PC-3 (cell line): ENCODE measurements at regions not wholly inside any gene's neighbourhood (a gene's known extent, or its start where the extent isn't known, plus 50 kb on each side); places are given as distances from the start of the nearest gene placed in this dataset.

ENCODE experiments used
- ATAC-seq: fragments of 200-7000 bp; cut with Tn5 transposase; 2 replicates; pipeline ENCODE4 v1.9.1; 2020; ENCODE audit warnings: mild to moderate bottlenecking, moderate library complexity
- BruUV-seq: library from RNA; stranded (reverse); fragments of 400-500 nt; replicated peaks from 2 replicates; lab custom pipeline; 2021; lab: Mats Ljungman, UMichigan
- CTCF ChIA-PET: fragments of 300-600 bp; sonication (Branson Sonifier 250); formaldehyde crosslinking; loops from one replicate; lab custom pipeline; 2022; ENCODE audit warnings: antibody characterized with exemption; lab: Charles Lee
- POLR2A ChIA-PET: fragments of 300-600 bp; sonication (Branson Sonifier 250); formaldehyde crosslinking; loops from one replicate; lab custom pipeline; 2022; ENCODE audit warnings: antibody characterized with exemption; ENCODE audit not compliant: unreplicated experiment; lab: Charles Lee
- DNase-seq: peaks from one replicate; pipeline ENCODE4 v3.0.0-alpha.2; 2015
- H2AFZ ChIP-seq: fragments of 300-600 bp; sonication (generic); 2 replicates; pipeline ENCODE4 v1.6.0; 2016; ENCODE audit warnings: antibody characterized with exemption, low read length
- H3F3A ChIP-seq: fragments of 300-600 bp; sonication (generic); one replicate; pipeline ENCODE4 v1.6.0; 2017; ENCODE audit warnings: antibody characterized with exemption, low read length, control low read depth, mild to moderate bottlenecking; ENCODE audit not compliant: unreplicated experiment
- H3K27ac ChIP-seq: fragments of 300-600 bp; sonication (generic); 2 replicates; pipeline ENCODE4 v1.5.1; 2016; ENCODE audit warnings: mild to moderate bottlenecking, low read length
- H3K27me3 ChIP-seq: fragments of 300-600 bp; sonication (generic); 2 replicates; pipeline ENCODE4 v1.6.1; 2016; ENCODE audit warnings: low read length, mixed read lengths
- H3K36me3 ChIP-seq: fragments of 300-600 bp; sonication (generic); 2 replicates; pipeline ENCODE4 v1.6.1; 2016; ENCODE audit warnings: low read depth, mixed run types, low read length, mixed read lengths
- H3K4me1 ChIP-seq: fragments of 300-600 bp; sonication (generic); 2 replicates; pipeline ENCODE4 v1.5.1; 2016; ENCODE audit warnings: low read length; ENCODE audit not compliant: insufficient read depth
- H3K4me2 ChIP-seq: fragments of 300-600 bp; sonication (generic); 2 replicates; pipeline ENCODE4 v1.6.0; 2016; ENCODE audit warnings: low read length
- H3K4me3 ChIP-seq: fragments of 300-600 bp; sonication (generic); 2 replicates; pipeline ENCODE4 v1.5.1; 2016; ENCODE audit warnings: mild to moderate bottlenecking, low read length, mixed read lengths
- H3K79me2 ChIP-seq: fragments of 300-600 bp; sonication (generic); 2 replicates; pipeline ENCODE4 v1.6.1; 2017; ENCODE audit warnings: low read length, mixed read lengths
- H3K9ac ChIP-seq: fragments of 300-600 bp; sonication (generic); 2 replicates; pipeline ENCODE4 v1.6.0; 2016; ENCODE audit warnings: mild to moderate bottlenecking, low read length
- H3K9me2 ChIP-seq: fragments of 300-600 bp; sonication (generic); replicated peaks from 2 replicates; pipeline ENCODE4 v1.6.1; 2016; ENCODE audit warnings: mixed run types, low read length, mixed read lengths
- H3K9me3 ChIP-seq: fragments of 300-600 bp; sonication (generic); 2 replicates; pipeline ENCODE4 v1.6.1; 2016; ENCODE audit warnings: low read length, mixed read lengths
- H4K20me1 ChIP-seq: fragments of 300-600 bp; sonication (generic); 2 replicates; pipeline ENCODE4 v1.6.1; 2016; ENCODE audit warnings: low read length, mixed read lengths
- CTCF ChIP-seq: fragments of 300-600 bp; sonication (generic); conservative IDR thresholded peaks from 2 replicates; pipeline ENCODE4 v1.5.1; 2017; ENCODE audit warnings: antibody characterized with exemption, low read depth, mild to moderate bottlenecking, low read length
- EZH2 ChIP-seq: fragments of 300-600 bp; sonication (generic); IDR thresholded peaks from one replicate; pipeline ENCODE4 v1.6.1; 2017; ENCODE audit warnings: antibody characterized with exemption, mild to moderate bottlenecking, low read length; ENCODE audit not compliant: unreplicated experiment
- EZH2phosphoT487 ChIP-seq: fragments of 300-600 bp; sonication (generic); IDR thresholded peaks from 2 replicates; pipeline ENCODE4 v1.6.1; 2018; ENCODE audit warnings: mild to moderate bottlenecking, antibody characterized with exemption, low read length, borderline replicate concordance
- intact Hi-C: fragments of 100-400 bp; cut with micrococcal nuclease; formaldehyde crosslinking; loops from 2 replicates; pipeline ENCODE4 v1.9.0; 2023

GRCh38 chr11:43123443-43123842, 188.4 kb upstream of the API5 start:
- DNase-seq (no peak), ATAC-seq (no peak)
- Histone ChIP-seq H3K9ac (no peak overlapping the region), H2AFZ (no peak overlapping the region), H3K79me2 (no peaks in the 10 kb centered on the region), H3F3A (no peaks in the 10 kb centered on the region), H4K20me1 (no peaks in the 10 kb centered on the region), H3K27ac (no peak overlapping the region), H3K36me3 (no peaks in the 10 kb centered on the region), H3K4me2 (no peak overlapping the region), H3K4me1 (no peaks in the 10 kb centered on the region), H3K27me3 (no peaks in the 10 kb centered on the region), H3K9me2 (no peaks in the 10 kb centered on the region), H3K9me3 (no peaks in the 10 kb centered on the region), H3K4me3 (no peak overlapping the region)
- no TSS peak for BruUV-seq
- POLR2A ChIA-PET = no interaction called here
- TF ChIP-seq CTCF (no peak), EZH2phosphoT487 (no peak), EZH2 (no peak)
- intact Hi-C loops = no loop called here
- CTCF ChIA-PET = no interaction called here

GRCh38 chr11:43124272-43124935, 187.4 kb upstream of the API5 start:
- TF ChIP-seq EZH2phosphoT487 (no peak), EZH2 (no peak), CTCF (no peak)
- POLR2A ChIA-PET = no interaction called here
- Histone ChIP-seq H3K9me3 (no peaks in the 10 kb centered on the region), H3K4me1 (no peaks in the 10 kb centered on the region), H3K4me2 (no peak overlapping the region), H3K4me3 (no peak overlapping the region), H3K27ac (no peak overlapping the region), H3K36me3 (no peaks in the 10 kb centered on the region), H3K79me2 (no peaks in the 10 kb centered on the region), H2AFZ (no peak overlapping the region), H3K27me3 (no peaks in the 10 kb centered on the region), H4K20me1 (no peaks in the 10 kb centered on the region), H3K9me2 (no peaks in the 10 kb centered on the region), H3F3A (no peaks in the 10 kb centered on the region), H3K9ac (no peak overlapping the region)
- ATAC-seq (no peak), DNase-seq (no peak)
- intact Hi-C loops = no loop called here
- CTCF ChIA-PET = no interaction called here
- BruUV-seq = no TSS peak

GRCh38 chr11:43129329-43129728, 182.5 kb upstream of the API5 start:
- no TSS peak for BruUV-seq

More at GRCh38 chr11:43129329-43129728, 182.5 kb upstream of the API5 start:
- ATAC-seq (no peak), DNase-seq (no peak)
- Histone ChIP-seq H4K20me1 (no peaks in the 10 kb centered on the region), H3K79me2 (no peaks in the 10 kb centered on the region), H3K9me2 (no peaks in the 10 kb centered on the region), H3K27me3 (no peaks in the 10 kb centered on the region), H3K27ac (no peak overlapping the region), H3K36me3 (no peaks in the 10 kb centered on the region), H2AFZ (no peak overlapping the region), H3K4me2 (no peak overlapping the region), H3K4me1 (no peaks in the 10 kb centered on the region), H3K4me3 (no peak overlapping the region), H3K9ac (no peak overlapping the region), H3F3A (no peaks in the 10 kb centered on the region), H3K9me3 (no peaks in the 10 kb centered on the region)
- POLR2A ChIA-PET = no interaction called here
- CTCF ChIA-PET = no interaction called here
- intact Hi-C loops = no loop called here
- TF ChIP-seq EZH2phosphoT487 (no peak), EZH2 (no peak), CTCF (no peak)
